ENCODE measurements at regions not wholly inside any gene's neighbourhood (a gene's known extent, or its start where the extent isn't known, plus 50 kb on each side); places are given as distances from the start of the nearest gene placed in this dataset.
"Not testable (repeated sequence)": the region's sequence is repeated elsewhere in the genome, so short reads cannot be mapped to it uniquely, and the experiment has no call there.

GRCh38 chr5:17989567-17990563, 355.6 kb downstream of the TAF11L14 start:
- no peak for DNase-seq

GRCh38 chr5:17991775-17992174, 357.5 kb downstream of the TAF11L14 start:
- no peak for DNase-seq

GRCh38 chr5:17992291-17992690, 358.0 kb downstream of the TAF11L14 start:
- DNase-seq = no peak

GRCh38 chr5:17995997-17996396, 361.7 kb downstream of the TAF11L14 start:
- DNase-seq = no peak

GRCh38 chr5:17999858-18000257, 365.6 kb downstream of the TAF11L14 start:
- no peak for DNase-seq

- no peak for DNase-seq
These were observed 366.5 kb downstream of the TAF11L14 start for GRCh38 chr5:18000744-18001143.

- no peak for DNase-seq
These were observed 369.1 kb downstream of the TAF11L14 start for GRCh38 chr5:18003312-18003711.

GRCh38 chr5:18003784-18004183, 369.5 kb downstream of the TAF11L14 start:
- no peak for DNase-seq

- DNase-seq = not testable (repeated sequence)
These were observed 372.0 kb downstream of the TAF11L14 start for GRCh38 chr5:18006235-18006634.

GRCh38 chr5:18008940-18009339, 374.7 kb downstream of the TAF11L14 start:
- DNase-seq = no peak

- DNase-seq = no peak
These were observed 375.8 kb downstream of the TAF11L14 start for GRCh38 chr5:18010053-18010452.

- no peak for DNase-seq
These were observed 384.2 kb downstream of the TAF11L14 start for GRCh38 chr5:18018472-18018871.

- no peak for DNase-seq
These were observed 389.0 kb downstream of the TAF11L14 start for GRCh38 chr5:18023275-18023674.

- no peak for DNase-seq
These were observed 389.7 kb downstream of the TAF11L14 start for GRCh38 chr5:18023986-18024385.

- no peak for DNase-seq
These were observed 390.3 kb downstream of the TAF11L14 start for GRCh38 chr5:18024542-18024941.

GRCh38 chr5:18027241-18027867, 393.1 kb downstream of the TAF11L14 start:
- DNase-seq = no peak

GRCh38 chr5:18028036-18028435, 393.8 kb downstream of the TAF11L14 start:
- no peak for DNase-seq

GRCh38 chr5:18032744-18033143, 398.5 kb downstream of the TAF11L14 start:
- no peak for DNase-seq

GRCh38 chr5:18036531-18036930, 402.3 kb downstream of the TAF11L14 start:
- no peak for DNase-seq

- no peak for DNase-seq
These were observed 403.5 kb downstream of the TAF11L14 start for GRCh38 chr5:18037718-18038117.

GRCh38 chr5:18043344-18043743, 409.1 kb downstream of the TAF11L14 start:
- no peak for DNase-seq

GRCh38 chr5:18048449-18048848, 414.2 kb downstream of the TAF11L14 start:
- DNase-seq = no peak

- no peak for DNase-seq
These were observed 416.1 kb downstream of the TAF11L14 start for GRCh38 chr5:18050345-18050744.

- no peak for DNase-seq
These were observed 416.5 kb downstream of the TAF11L14 start for GRCh38 chr5:18050776-18051175.

All from DMS79 treated with DMSO at 0.1 percent for 48 hours (cell line).